Type B pancreatic cell (in vitro differentiated cells): ENCODE measurements at regions not wholly inside any gene's neighbourhood (a gene's known extent, or its start where the extent isn't known, plus 50 kb on each side); places are given as distances from the start of the nearest gene placed in this dataset.

ENCODE experiments used
- DNase-seq: peaks from one replicate; pipeline ENCODE4 v3.0.0; 2021; ENCODE audit warnings: mixed read lengths; ENCODE audit not compliant: unreplicated experiment; ENCODE audit errors: extremely low spot score
- H3K27ac Mint-ChIP-seq: 2 replicates; pipeline ENCODE4 v1.8.0; 2021; ENCODE audit warnings: mild to moderate bottlenecking, mixed read lengths
- H3K27me3 Mint-ChIP-seq: 2 replicates; pipeline ENCODE4 v1.8.0; 2021; ENCODE audit warnings: mixed read lengths
- H3K36me3 Mint-ChIP-seq: 2 replicates; pipeline ENCODE4 v1.8.0; 2021; ENCODE audit warnings: mixed read lengths
- H3K4me1 Mint-ChIP-seq: one replicate; pipeline ENCODE4 v1.8.0; 2021; ENCODE audit warnings: mixed read lengths; ENCODE audit not compliant: unreplicated experiment
- H3K4me3 Mint-ChIP-seq: 2 replicates; pipeline ENCODE4 v1.8.0; 2021; ENCODE audit warnings: mild to moderate bottlenecking, mixed read lengths
- H3K9me3 Mint-ChIP-seq: 2 replicates; pipeline ENCODE4 v1.8.0; 2021; ENCODE audit warnings: mixed read lengths
- CTCF ChIP-seq: fragments of 200-600 bp; sonication (generic); conservative IDR thresholded peaks from 2 replicates; pipeline ENCODE4 v1.5.0; 2021; ENCODE audit warnings: antibody characterized with exemption, mild to moderate bottlenecking

- Mint-ChIP-seq H3K36me3 (no peaks in the 10 kb centered on the region), H3K9me3 (no peaks in the 10 kb centered on the region), H3K4me3 (no peak overlapping the region), H3K4me1 (peaks cover 13% of the 10 kb centered on the region), H3K27me3 (peaks cover 8% of the 10 kb centered on the region), H3K27ac (peak overlapping the region; percentile 24)
- TF ChIP-seq CTCF, result no peak
- DNase-seq, result no peak
These were observed 214.6 kb downstream of the RDH14 start for GRCh38 chr2:18345848-18346247.

- no peak overlapping the region for H3K4me3 Mint-ChIP-seq
- H3K27me3 Mint-ChIP-seq, result peaks cover 11% of the 10 kb centered on the region
- DNase-seq, result no peak
- H3K4me1 Mint-ChIP-seq, result peaks cover 13% of the 10 kb centered on the region
- TF ChIP-seq CTCF, result no peak
- H3K27ac Mint-ChIP-seq, result no peak overlapping the region
- no peaks in the 10 kb centered on the region for H3K9me3 Mint-ChIP-seq
- H3K36me3 Mint-ChIP-seq, result no peaks in the 10 kb centered on the region
These were observed 217.6 kb downstream of the RDH14 start for GRCh38 chr2:18342901-18343300.

GRCh38 chr2:18339326-18339725 is 221.1 kb downstream of the RDH14 start:
- Mint-ChIP-seq H3K27ac (no peak overlapping the region), H3K27me3 (peaks cover 18% of the 10 kb centered on the region), H3K36me3 (no peaks in the 10 kb centered on the region), H3K4me3 (no peak overlapping the region), H3K9me3 (no peaks in the 10 kb centered on the region), H3K4me1 (no peaks in the 10 kb centered on the region)
- DNase-seq, result no peak
- TF ChIP-seq CTCF, result no peak

GRCh38 chr2:18336975-18337374 is 223.5 kb downstream of the RDH14 start:
- Mint-ChIP-seq H3K4me3 (no peak overlapping the region), H3K9me3 (no peaks in the 10 kb centered on the region), H3K27ac (no peak overlapping the region), H3K27me3 (peaks cover 21% of the 10 kb centered on the region), H3K36me3 (no peaks in the 10 kb centered on the region), H3K4me1 (no peaks in the 10 kb centered on the region)
- no peak for TF ChIP-seq CTCF
- no peak for DNase-seq

- Mint-ChIP-seq H3K4me1 (no peaks in the 10 kb centered on the region), H3K4me3 (no peak overlapping the region), H3K36me3 (no peaks in the 10 kb centered on the region), H3K27ac (no peak overlapping the region), H3K9me3 (no peaks in the 10 kb centered on the region), H3K27me3 (peaks cover 23% of the 10 kb centered on the region)
- TF ChIP-seq CTCF, result no peak
- DNase-seq, result no peak
These were observed 228.0 kb downstream of the RDH14 start for GRCh38 chr2:18332477-18332876.

- Mint-ChIP-seq H3K27ac (no peak overlapping the region), H3K4me1 (no peaks in the 10 kb centered on the region), H3K4me3 (no peak overlapping the region), H3K27me3 (peaks cover 24% of the 10 kb centered on the region), H3K36me3 (no peaks in the 10 kb centered on the region), H3K9me3 (no peaks in the 10 kb centered on the region)
- DNase-seq, result no peak
- no peak for TF ChIP-seq CTCF
These were observed 235.3 kb downstream of the RDH14 start for GRCh38 chr2:18325118-18325517.
